HepG2 (cell line): ENCODE measurements at regions not wholly inside any gene's neighbourhood (a gene's known extent, or its start where the extent isn't known, plus 50 kb on each side); places are given as distances from the start of the nearest gene placed in this dataset.

ENCODE experiments used
- ATAC-seq: fragments of 200-7000 bp; cut with Tn5 transposase; 3 replicates; pipeline ENCODE4 v1.9.1; 2020; ENCODE audit warnings: mild to moderate bottlenecking, moderate library complexity
- BruUV-seq: library from RNA; stranded (reverse); fragments of 400-500 nt; replicated peaks from 2 replicates; lab custom pipeline; 2021; lab: Mats Ljungman, UMichigan
- CTCF ChIA-PET: fragments of 300-600 bp; formaldehyde crosslinking; extraction: SDS; loops from one replicate; lab custom pipeline; 2021; ENCODE audit warnings: low total read pairs, inconsistent platforms, low intra/inter-chr PET ratio; lab: Yijun Ruan, JAX
- POLR2A ChIA-PET: fragments of 350-600 bp; sonication (Branson Sonifier 250); formaldehyde crosslinking; loops from one replicate; lab custom pipeline; 2020; ENCODE audit warnings: antibody characterized with exemption, inconsistent platforms; lab: Yijun Ruan, JAX
- DNase-seq: peaks from one replicate; pipeline ENCODE4 v3.0.0-alpha.2; 2015; ENCODE audit warnings: low spot score
- FAIRE-seq: peaks from 3 replicates; lab custom pipeline; 2011; peaks lifted over from hg19 to GRCh38; lab: Jason Lieb, UNC
- H2AFZ ChIP-seq: one replicate; pipeline ENCODE4 v1.6.1; 2011; ENCODE audit warnings: low read length, inconsistent platforms
- H3K27ac ChIP-seq: fragments of 300-600 bp; 3 replicates; pipeline ENCODE4 v1.8.0; 2011; ENCODE audit warnings: mixed run types, mild to moderate bottlenecking, mixed read lengths, low read length, inconsistent platforms; ENCODE audit not compliant: insufficient read depth; ENCODE audit errors: extremely low read length
- H3K27me3 ChIP-seq, 2 experiments: fragments of 200-600 bp in 1 of 2; 2 replicates in 1 of 2; 3 replicates in 1 of 2; pipeline versions ENCODE4 v1.6.0 to v1.8.0; 2011; ENCODE audit warnings: low read length in 2 of 2, mild to moderate bottlenecking in 2 of 2, moderate library complexity in 2 of 2, inconsistent platforms in 1 of 2; ENCODE audit not compliant: insufficient read depth in 2 of 2, control insufficient read depth in 1 of 2
- H3K36me3 ChIP-seq, 2 experiments: fragments of 200-600 bp in 1 of 2; replicated peaks in 1 of 2; 2 replicates in 1 of 2; 3 replicates in 1 of 2; pipeline versions ENCODE4 v1.5.1 to v1.8.0; 2011; ENCODE audit warnings: low read length in 2 of 2, inconsistent platforms in 1 of 2; ENCODE audit not compliant: insufficient read depth in 2 of 2, control insufficient read depth in 1 of 2
- H3K4me1 ChIP-seq: 2 replicates; pipeline ENCODE4 v1.5.1; 2012; ENCODE audit warnings: low read length, inconsistent platforms; ENCODE audit not compliant: insufficient read depth
- H3K4me2 ChIP-seq: 2 replicates; pipeline ENCODE4 v1.6.0; 2011; ENCODE audit warnings: low read depth, low read length, inconsistent platforms
- H3K4me3 ChIP-seq, 3 experiments: fragments of 200-600 bp in 1 of 3; sonication (generic), shearing (Covaris generic) in 1 of 3; replicated peaks in 1 of 3; 2 replicates each; pipeline ENCODE4 v1.5.1; 2011 to 2016; ENCODE audit warnings: low read length in 3 of 3, inconsistent platforms in 2 of 3, low read depth in 2 of 3, mild to moderate bottlenecking in 2 of 3, control low read depth in 1 of 3, mixed read lengths in 1 of 3; ENCODE audit not compliant: insufficient read depth in 1 of 3
- H3K79me2 ChIP-seq: one replicate; pipeline ENCODE4 v1.6.1; 2011; ENCODE audit warnings: low read length, inconsistent platforms; ENCODE audit not compliant: insufficient read depth
- H3K9ac ChIP-seq: 2 replicates; pipeline ENCODE4 v1.6.0; 2011; ENCODE audit warnings: mild to moderate bottlenecking, low read depth, low read length, inconsistent platforms; ENCODE audit not compliant: insufficient read depth
- H3K9me3 ChIP-seq: 2 replicates; pipeline ENCODE4 v1.5.1; 2012; ENCODE audit warnings: mild to moderate bottlenecking, low read length
- H4K20me1 ChIP-seq: 2 replicates; pipeline ENCODE4 v1.6.0; 2011; ENCODE audit warnings: inconsistent platforms, mild to moderate bottlenecking, low read length, moderate library complexity; ENCODE audit not compliant: insufficient read depth
- FOXK2 ChIP-seq: fragments of 450-650 bp; IDR thresholded peaks from 2 replicates; pipeline ENCODE4 v1.6.1; 2016
- HMGXB3 ChIP-seq: sonication (generic); formaldehyde crosslinking; IDR thresholded peaks from 2 replicates; pipeline ENCODE4 v1.4.0; 2020; ENCODE audit warnings: missing genetic modification reagents, borderline replicate concordance
- ISX ChIP-seq: sonication (generic); formaldehyde crosslinking; conservative IDR thresholded peaks from 2 replicates; pipeline ENCODE4 v1.5.0; 2020; ENCODE audit warnings: missing genetic modification reagents
- NPAS2 ChIP-seq: sonication (generic); formaldehyde crosslinking; IDR thresholded peaks from 2 replicates; pipeline ENCODE4 v1.8.0; 2022; ENCODE audit warnings: mild to moderate bottlenecking, missing genetic modification reagents, borderline replicate concordance
- POLR2G ChIP-seq: fragments of 200-400 bp; formaldehyde crosslinking; IDR thresholded peaks from 2 replicates; pipeline ENCODE4 v1.6.1; 2018; ENCODE audit warnings: mild to moderate bottlenecking, low read depth, low read length, moderate library complexity
- SMC3 ChIP-seq: IDR thresholded peaks from 2 replicates; pipeline ENCODE4 v1.6.1; 2011; ENCODE audit warnings: low read length, improper control_type of control experiment
- SOX5 ChIP-seq: IDR thresholded peaks from 2 replicates; pipeline ENCODE4 v1.6.1; 2016; ENCODE audit warnings: borderline replicate concordance
- SP1 ChIP-seq, 2 experiments: fragments of 450-650 bp in 1 of 2; sonication (generic) in 1 of 2; formaldehyde crosslinking in 1 of 2; IDR thresholded peaks; 2 replicates each; pipeline versions ENCODE4 v1.4.0 to v1.6.1; 2016 to 2020; ENCODE audit warnings: missing genetic modification reagents in 1 of 2
- ZC3H13 ChIP-seq: sonication (generic); formaldehyde crosslinking; IDR thresholded peaks from 2 replicates; pipeline ENCODE4 v1.8.1; 2023; ENCODE audit warnings: mild to moderate bottlenecking, missing genetic modification reagents, moderate library complexity
- ZNF225 ChIP-seq: sonication (generic); formaldehyde crosslinking; IDR thresholded peaks from 2 replicates; pipeline ENCODE4 v1.4.0; 2020; ENCODE audit warnings: mild to moderate bottlenecking, missing genetic modification reagents
- ZNF543 ChIP-seq: sonication (generic); formaldehyde crosslinking; IDR thresholded peaks from 2 replicates; pipeline ENCODE4 v1.4.0; 2020; ENCODE audit warnings: mild to moderate bottlenecking, missing genetic modification reagents
- ZNF670 ChIP-seq: sonication (generic); formaldehyde crosslinking; IDR thresholded peaks from 2 replicates; pipeline ENCODE4 v1.8.0; 2022; ENCODE audit warnings: mild to moderate bottlenecking, missing genetic modification reagents, borderline replicate concordance
- WGBS: methylation state at CpG from one replicate; pipeline ENCODE4 v1.1.6; 2017; ENCODE audit warnings: low lambda C conversion rate; 5-methylcytosine and 5-hydroxymethylcytosine counted together
- in situ Hi-C: cut with HindIII; loops from 2 replicates; pipeline ENCODE4 v1.10.0; 2017; ENCODE audit warnings: low pct_unique_long_range_greater_than_20kb; ENCODE audit not compliant: extremely low pct_ligation_motif_present
- intact Hi-C: fragments of 100-400 bp; cut with micrococcal nuclease; formaldehyde crosslinking; loops from one replicate; pipeline ENCODE4 v1.10.0; 2022; ENCODE audit not compliant: unreplicated experiment
- TF ChIP-seq, protein P1 (sequence below): sonication (generic); formaldehyde crosslinking; IDR thresholded peaks from 2 replicates; pipeline ENCODE4 v1.4.0; 2020; ENCODE audit warnings: missing genetic modification reagents
- TF ChIP-seq, protein P2 (sequence below): sonication (generic); formaldehyde crosslinking; IDR thresholded peaks from 2 replicates; pipeline ENCODE4 v1.5.0; 2020; ENCODE audit warnings: missing genetic modification reagents, mild to moderate bottlenecking, borderline replicate concordance
- TF ChIP-seq, protein P3 (sequence below): sonication (generic); formaldehyde crosslinking; IDR thresholded peaks from 2 replicates; pipeline ENCODE4 v1.5.0; 2020; ENCODE audit warnings: missing genetic modification reagents, mild to moderate bottlenecking, borderline replicate concordance
- TF ChIP-seq, protein P4 (sequence below): sonication (generic); formaldehyde crosslinking; IDR thresholded peaks from 2 replicates; pipeline ENCODE4 v1.4.0; 2020; ENCODE audit warnings: missing genetic modification reagents

- Histone ChIP-seq H3K4me2 (no peak overlapping the region), H3K9me3 (peaks cover 11% of the 10 kb centered on the region), H3K27me3 (no peaks in the 10 kb centered on the region), H3K36me3 (no peaks in the 10 kb centered on the region), H3K4me3 (no peak overlapping the region), H3K9ac (no peak overlapping the region), H4K20me1 (no peaks in the 10 kb centered on the region), H3K79me2 (no peaks in the 10 kb centered on the region), H3K27ac (no peak overlapping the region), H3K4me1 (no peaks in the 10 kb centered on the region), H2AFZ (no peak overlapping the region)
- ChIA-PET POLR2A (no interaction called here), CTCF (no interaction called here)
- DNase-seq (no peak), FAIRE-seq (no peak), ATAC-seq (no peak)
- BruUV-seq: no TSS peak
- in situ Hi-C loops: loop anchor here (25.0 kb wide), 1 partner anchor 1077 kb away; no protein-coding TSS in a partner anchor
- intact Hi-C loops: no loop called here
- no peak for TF ChIP-seq SOX5 (CRISPR knock-in tag)
- TF ChIP-seq, protein P1, sequence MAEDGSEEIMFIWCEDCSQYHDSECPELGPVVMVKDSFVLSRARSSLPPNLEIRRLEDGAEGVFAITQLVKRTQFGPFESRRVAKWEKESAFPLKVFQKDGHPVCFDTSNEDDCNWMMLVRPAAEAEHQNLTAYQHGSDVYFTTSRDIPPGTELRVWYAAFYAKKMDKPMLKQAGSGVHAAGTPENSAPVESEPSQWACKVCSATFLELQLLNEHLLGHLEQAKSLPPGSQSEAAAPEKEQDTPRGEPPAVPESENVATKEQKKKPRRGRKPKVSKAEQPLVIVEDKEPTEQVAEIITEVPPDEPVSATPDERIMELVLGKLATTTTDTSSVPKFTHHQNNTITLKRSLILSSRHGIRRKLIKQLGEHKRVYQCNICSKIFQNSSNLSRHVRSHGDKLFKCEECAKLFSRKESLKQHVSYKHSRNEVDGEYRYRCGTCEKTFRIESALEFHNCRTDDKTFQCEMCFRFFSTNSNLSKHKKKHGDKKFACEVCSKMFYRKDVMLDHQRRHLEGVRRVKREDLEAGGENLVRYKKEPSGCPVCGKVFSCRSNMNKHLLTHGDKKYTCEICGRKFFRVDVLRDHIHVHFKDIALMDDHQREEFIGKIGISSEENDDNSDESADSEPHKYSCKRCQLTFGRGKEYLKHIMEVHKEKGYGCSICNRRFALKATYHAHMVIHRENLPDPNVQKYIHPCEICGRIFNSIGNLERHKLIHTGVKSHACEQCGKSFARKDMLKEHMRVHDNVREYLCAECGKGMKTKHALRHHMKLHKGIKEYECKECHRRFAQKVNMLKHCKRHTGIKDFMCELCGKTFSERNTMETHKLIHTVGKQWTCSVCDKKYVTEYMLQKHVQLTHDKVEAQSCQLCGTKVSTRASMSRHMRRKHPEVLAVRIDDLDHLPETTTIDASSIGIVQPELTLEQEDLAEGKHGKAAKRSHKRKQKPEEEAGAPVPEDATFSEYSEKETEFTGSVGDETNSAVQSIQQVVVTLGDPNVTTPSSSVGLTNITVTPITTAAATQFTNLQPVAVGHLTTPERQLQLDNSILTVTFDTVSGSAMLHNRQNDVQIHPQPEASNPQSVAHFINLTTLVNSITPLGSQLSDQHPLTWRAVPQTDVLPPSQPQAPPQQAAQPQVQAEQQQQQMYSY (CRISPR knock-in tag): no peak
- TF ChIP-seq ZNF225 (CRISPR knock-in tag): no peak
- TF ChIP-seq ZNF670 (CRISPR knock-in tag): no peak
- TF ChIP-seq ZNF543 (CRISPR knock-in tag): no peak
- no peak for TF ChIP-seq POLR2G
- no peak for TF ChIP-seq ZC3H13 (CRISPR knock-in tag)
- TF ChIP-seq HMGXB3 (CRISPR knock-in tag): no peak
- TF ChIP-seq, protein P2, sequence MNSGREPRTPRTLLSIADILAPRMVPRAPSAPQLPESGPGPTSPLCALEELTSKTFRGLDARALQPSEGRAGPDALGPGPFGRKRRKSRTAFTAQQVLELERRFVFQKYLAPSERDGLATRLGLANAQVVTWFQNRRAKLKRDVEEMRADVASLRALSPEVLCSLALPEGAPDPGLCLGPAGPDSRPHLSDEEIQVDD (CRISPR knock-in tag): no peak
- no peak for TF ChIP-seq SP1 (IDR thresholded peaks at IDR 0.05)
- no peak for TF ChIP-seq SP1 (CRISPR knock-in tag; IDR thresholded peaks at IDR 0.05)
- no peak for TF ChIP-seq FOXK2
- no peak for TF ChIP-seq ISX (CRISPR knock-in tag)
- TF ChIP-seq NPAS2 (CRISPR knock-in tag): no peak
- TF ChIP-seq, protein P3, sequence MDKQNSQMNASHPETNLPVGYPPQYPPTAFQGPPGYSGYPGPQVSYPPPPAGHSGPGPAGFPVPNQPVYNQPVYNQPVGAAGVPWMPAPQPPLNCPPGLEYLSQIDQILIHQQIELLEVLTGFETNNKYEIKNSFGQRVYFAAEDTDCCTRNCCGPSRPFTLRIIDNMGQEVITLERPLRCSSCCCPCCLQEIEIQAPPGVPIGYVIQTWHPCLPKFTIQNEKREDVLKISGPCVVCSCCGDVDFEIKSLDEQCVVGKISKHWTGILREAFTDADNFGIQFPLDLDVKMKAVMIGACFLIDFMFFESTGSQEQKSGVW: no peak
- TF ChIP-seq, protein P4, sequence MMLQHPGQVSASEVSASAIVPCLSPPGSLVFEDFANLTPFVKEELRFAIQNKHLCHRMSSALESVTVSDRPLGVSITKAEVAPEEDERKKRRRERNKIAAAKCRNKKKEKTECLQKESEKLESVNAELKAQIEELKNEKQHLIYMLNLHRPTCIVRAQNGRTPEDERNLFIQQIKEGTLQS (CRISPR knock-in tag): no peak
- TF ChIP-seq SMC3: no peak
- 30% methylated on average over 2 of the region's 2 CpGs for WGBS
These were observed 267.3 kb downstream of the RFC3 start for GRCh38 chr13:34085204-34085603.
